ENCODE measurements at regions not wholly inside any gene's neighbourhood (a gene's known extent, or its start where the extent isn't known, plus 50 kb on each side); places are given as distances from the start of the nearest gene placed in this dataset.
"Not testable (repeated sequence)": the region's sequence is repeated elsewhere in the genome, so short reads cannot be mapped to it uniquely, and the experiment has no call there.

DNA sequence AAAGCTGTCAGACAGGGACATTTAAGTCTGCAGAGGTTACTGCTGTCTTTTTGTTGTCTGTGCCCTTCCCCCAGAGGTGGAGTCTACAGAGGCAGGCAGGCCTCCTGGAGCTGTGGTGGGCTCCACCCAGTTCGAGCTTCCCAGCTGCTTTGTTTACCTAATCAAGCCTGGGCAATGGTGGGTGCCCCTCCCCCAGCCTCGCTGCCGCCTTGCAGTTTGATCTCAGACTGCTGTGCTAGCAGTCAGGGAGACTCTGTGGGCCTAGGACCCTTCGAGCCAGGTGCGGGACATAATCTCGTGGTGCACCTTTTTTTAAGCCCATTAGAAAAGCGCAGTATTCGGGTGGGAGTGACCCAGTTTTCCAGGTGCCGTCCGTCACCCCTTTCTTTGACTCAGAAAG is 384.2 kb upstream of the SYNCRIP start:
- TF ChIP-seq, protein P1, sequence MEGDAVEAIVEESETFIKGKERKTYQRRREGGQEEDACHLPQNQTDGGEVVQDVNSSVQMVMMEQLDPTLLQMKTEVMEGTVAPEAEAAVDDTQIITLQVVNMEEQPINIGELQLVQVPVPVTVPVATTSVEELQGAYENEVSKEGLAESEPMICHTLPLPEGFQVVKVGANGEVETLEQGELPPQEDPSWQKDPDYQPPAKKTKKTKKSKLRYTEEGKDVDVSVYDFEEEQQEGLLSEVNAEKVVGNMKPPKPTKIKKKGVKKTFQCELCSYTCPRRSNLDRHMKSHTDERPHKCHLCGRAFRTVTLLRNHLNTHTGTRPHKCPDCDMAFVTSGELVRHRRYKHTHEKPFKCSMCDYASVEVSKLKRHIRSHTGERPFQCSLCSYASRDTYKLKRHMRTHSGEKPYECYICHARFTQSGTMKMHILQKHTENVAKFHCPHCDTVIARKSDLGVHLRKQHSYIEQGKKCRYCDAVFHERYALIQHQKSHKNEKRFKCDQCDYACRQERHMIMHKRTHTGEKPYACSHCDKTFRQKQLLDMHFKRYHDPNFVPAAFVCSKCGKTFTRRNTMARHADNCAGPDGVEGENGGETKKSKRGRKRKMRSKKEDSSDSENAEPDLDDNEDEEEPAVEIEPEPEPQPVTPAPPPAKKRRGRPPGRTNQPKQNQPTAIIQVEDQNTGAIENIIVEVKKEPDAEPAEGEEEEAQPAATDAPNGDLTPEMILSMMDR (IDR thresholded peaks at IDR 0.05), result not testable (repeated sequence)
- TF ChIP-seq EP300, POLR2A (IDR thresholded peaks at IDR 0.05): not testable (repeated sequence)
